ENCODE measurements at regions not wholly inside any gene's neighbourhood (a gene's known extent, or its start where the extent isn't known, plus 50 kb on each side); places are given as distances from the start of the nearest gene placed in this dataset.
A peak's percentile ranks its signal among the peaks of the same experiment; 100 is the strongest.

DNA sequence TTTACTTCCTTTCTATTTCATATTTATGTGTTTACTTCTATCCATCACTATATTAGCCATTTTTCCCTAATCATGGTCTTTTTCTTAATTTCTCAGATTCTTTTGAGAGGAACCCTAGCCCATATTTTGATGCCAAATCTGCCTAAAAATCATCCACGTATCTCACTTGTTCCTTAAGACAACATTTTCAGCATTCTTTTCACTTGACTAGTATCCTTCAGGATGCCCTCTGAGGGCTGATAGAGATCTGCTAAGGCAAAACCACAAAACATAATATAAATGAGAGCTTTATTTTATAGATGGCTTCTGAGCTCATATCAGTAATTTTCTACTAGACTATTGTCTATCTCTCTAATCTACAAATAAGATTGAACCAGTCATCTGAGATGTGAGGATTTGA, 341.9 kb downstream of the GPM6A start:
- peak overlapping the region; percentile 30 for H2AFZ ChIP-seq (ENCODE audit: low read depth, low read length, poor library complexity, severe bottlenecking)
- RAD21 ChIA-PET (ENCODE audit: low non-redundant PET in 1 of 2, low total read pairs in 2 of 2, uncharacterized antibody in 2 of 2, unreplicated experiment in 2 of 2) = no interaction called here
- no peaks in the 10 kb centered on the region for H3K27me3 ChIP-seq (ENCODE audit: insufficient read depth, low read length)
- H4K20me1 ChIP-seq (ENCODE audit: insufficient read depth) = no peaks in the 10 kb centered on the region
- peaks cover 3 to 10% of the 10 kb centered on the region in 2 experiments; a peak in 3 of 4 replicates for H3K4me1 ChIP-seq (ENCODE audit: control insufficient read depth in 1 of 2, insufficient read depth in 2 of 2, low read length in 2 of 2)
- no peaks in the 10 kb centered on the region for H3K79me2 ChIP-seq (ENCODE audit: insufficient read depth, low read length)
- POLR2A ChIA-PET = no interaction called here
- TF ChIP-seq FOSL1 (IDR thresholded peaks at IDR 0.05; ENCODE audit: low read depth) = no peak
- no peak for TF ChIP-seq SP1 (IDR thresholded peaks at IDR 0.05; ENCODE audit: low read depth)
- TF ChIP-seq ZFX (IDR thresholded peaks at IDR 0.05) = no peak
- no peak for TF ChIP-seq POLR2AphosphoS5 (IDR thresholded peaks at IDR 0.05; ENCODE audit: low read depth, low read length)
- no peak for TF ChIP-seq EZH2 (IDR thresholded peaks at IDR 0.05)
- TF ChIP-seq CEBPB (IDR thresholded peaks at IDR 0.05; ENCODE audit: low read depth) = no peak
- TF ChIP-seq JUND (IDR thresholded peaks at IDR 0.05) = no peak
- no peak for TF ChIP-seq ZNF274 (IDR thresholded peaks at IDR 0.05; ENCODE audit: low read depth, low read length)
- no peak for TF ChIP-seq ELF1 (IDR thresholded peaks at IDR 0.05; ENCODE audit: borderline replicate concordance, low read depth)
- no peak for TF ChIP-seq TCF7L2 (IDR thresholded peaks at IDR 0.05; ENCODE audit: borderline replicate concordance, extremely low read depth, insufficient read depth, insufficient read length)
- no peak for TF ChIP-seq POLR2A (IDR thresholded peaks at IDR 0.05; ENCODE audit: borderline replicate concordance, extremely low read depth, insufficient read depth, insufficient read length)
- TF ChIP-seq EZH2phosphoT487 (IDR thresholded peaks at IDR 0.05; ENCODE audit: borderline replicate concordance) = no peak
- TF ChIP-seq, protein P1, sequence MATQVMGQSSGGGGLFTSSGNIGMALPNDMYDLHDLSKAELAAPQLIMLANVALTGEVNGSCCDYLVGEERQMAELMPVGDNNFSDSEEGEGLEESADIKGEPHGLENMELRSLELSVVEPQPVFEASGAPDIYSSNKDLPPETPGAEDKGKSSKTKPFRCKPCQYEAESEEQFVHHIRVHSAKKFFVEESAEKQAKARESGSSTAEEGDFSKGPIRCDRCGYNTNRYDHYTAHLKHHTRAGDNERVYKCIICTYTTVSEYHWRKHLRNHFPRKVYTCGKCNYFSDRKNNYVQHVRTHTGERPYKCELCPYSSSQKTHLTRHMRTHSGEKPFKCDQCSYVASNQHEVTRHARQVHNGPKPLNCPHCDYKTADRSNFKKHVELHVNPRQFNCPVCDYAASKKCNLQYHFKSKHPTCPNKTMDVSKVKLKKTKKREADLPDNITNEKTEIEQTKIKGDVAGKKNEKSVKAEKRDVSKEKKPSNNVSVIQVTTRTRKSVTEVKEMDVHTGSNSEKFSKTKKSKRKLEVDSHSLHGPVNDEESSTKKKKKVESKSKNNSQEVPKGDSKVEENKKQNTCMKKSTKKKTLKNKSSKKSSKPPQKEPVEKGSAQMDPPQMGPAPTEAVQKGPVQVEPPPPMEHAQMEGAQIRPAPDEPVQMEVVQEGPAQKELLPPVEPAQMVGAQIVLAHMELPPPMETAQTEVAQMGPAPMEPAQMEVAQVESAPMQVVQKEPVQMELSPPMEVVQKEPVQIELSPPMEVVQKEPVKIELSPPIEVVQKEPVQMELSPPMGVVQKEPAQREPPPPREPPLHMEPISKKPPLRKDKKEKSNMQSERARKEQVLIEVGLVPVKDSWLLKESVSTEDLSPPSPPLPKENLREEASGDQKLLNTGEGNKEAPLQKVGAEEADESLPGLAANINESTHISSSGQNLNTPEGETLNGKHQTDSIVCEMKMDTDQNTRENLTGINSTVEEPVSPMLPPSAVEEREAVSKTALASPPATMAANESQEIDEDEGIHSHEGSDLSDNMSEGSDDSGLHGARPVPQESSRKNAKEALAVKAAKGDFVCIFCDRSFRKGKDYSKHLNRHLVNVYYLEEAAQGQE (IDR thresholded peaks at IDR 0.05; ENCODE audit: low read depth) = no peak
- no peaks in the 10 kb centered on the region for H3K9me3 ChIP-seq (ENCODE audit: control insufficient read depth in 1 of 2, insufficient read depth in 1 of 2, low read depth in 1 of 2, low read length in 2 of 2)
- ATAC-seq = no peak; the same call in 1 of the 2 replicates
- intact Hi-C loops (cut with micrococcal nuclease) = no loop called here
- no peak for DNase-seq (ENCODE audit: low read depth, low spot score)
- BruUV-seq (replicated peaks) = no TSS peak
- no peak overlapping the region for H3K27ac ChIP-seq (ENCODE audit: low read depth, low read length)
- H3K4me3 ChIP-seq (replicated peaks in 1 of 2; ENCODE audit: low read depth in 1 of 2, low read length in 2 of 2) = no peak overlapping the region
- no peaks in the 10 kb centered on the region for H3K9me2 ChIP-seq (ENCODE audit: insufficient read depth)
- no peaks in the 10 kb centered on the region for H3K36me3 ChIP-seq (ENCODE audit: control insufficient read depth in 1 of 2, insufficient read depth in 2 of 2, low read length in 2 of 2)
- H3K9ac ChIP-seq (ENCODE audit: low read length) = no peak overlapping the region
- CTCF ChIA-PET = no interaction called here
- H3K4me2 ChIP-seq (ENCODE audit: low read length) = peak overlapping the region; percentile 13; the same call in 1 of the 2 replicates
